ENCODE measurements at regions not wholly inside any gene's neighbourhood (a gene's known extent, or its start where the extent isn't known, plus 50 kb on each side); places are given as distances from the start of the nearest gene placed in this dataset.

- Histone ChIP-seq H3K36me3 (ENCODE audit: insufficient read depth, low read length) (no peaks in the 10 kb centered on the region), H2AFZ (ENCODE audit: low read length) (no peak overlapping the region), H3K4me3 (ENCODE audit: low read length, poor library complexity, severe bottlenecking) (no peak overlapping the region), H3K9me2 (replicated peaks; ENCODE audit: low read depth, low read length) (no peaks in the 10 kb centered on the region), H3K9ac (ENCODE audit: low read depth, low read length, poor library complexity, severe bottlenecking) (no peak overlapping the region), H3K4me2 (ENCODE audit: low read depth, low read length, poor library complexity, severe bottlenecking) (no peak overlapping the region), H3K4me1 (ENCODE audit: insufficient read depth, low read length, poor library complexity, severe bottlenecking) (no peaks in the 10 kb centered on the region), H4K20me1 (ENCODE audit: insufficient read depth, low read length, poor library complexity, severe bottlenecking) (no peaks in the 10 kb centered on the region), H3K9me3 (ENCODE audit: insufficient read depth, low read depth, low read length) (no peaks in the 10 kb centered on the region), H3K79me2 (ENCODE audit: insufficient read depth, low read length) (no peaks in the 10 kb centered on the region), H3K27me3 (ENCODE audit: insufficient read depth, low read length, poor library complexity, severe bottlenecking) (no peaks in the 10 kb centered on the region), H3F3A (ENCODE audit: low read depth) (no peaks in the 10 kb centered on the region)
- no peak for TF ChIP-seq EZH2phosphoT487 (IDR thresholded peaks at IDR 0.05; ENCODE audit: borderline replicate concordance)
Measured at GRCh38 chr6:37078814-37079213, 73.4 kb downstream of the FGD2 start.

DNA sequence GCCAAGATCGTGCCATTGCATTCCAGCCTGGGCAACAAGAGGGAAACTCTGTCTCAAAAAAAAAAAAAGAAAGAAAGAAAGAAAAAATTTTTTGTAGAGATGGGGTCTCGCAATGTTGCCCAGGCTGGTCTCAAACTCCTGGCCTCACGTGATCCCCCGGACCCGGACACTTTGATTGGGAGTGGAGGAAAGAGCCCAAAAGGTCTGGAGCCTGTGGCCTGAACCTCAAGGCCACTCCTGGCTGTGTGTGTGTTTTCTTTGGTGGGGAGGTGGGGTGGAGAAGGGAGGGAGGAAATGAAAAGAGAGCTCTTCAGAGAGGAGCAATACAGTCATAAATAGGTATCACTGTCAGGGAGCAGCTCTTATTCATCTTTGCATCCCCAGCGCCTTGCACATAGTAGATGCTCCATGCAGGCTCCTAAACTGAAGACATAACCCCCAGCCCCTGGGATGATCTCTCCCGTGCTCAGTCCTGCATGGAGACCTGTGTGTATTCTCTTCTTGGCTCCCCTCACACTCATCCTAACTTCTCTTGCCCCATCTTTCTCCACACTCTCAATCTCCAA is 75.7 kb downstream of the FGD2 start:
- Histone ChIP-seq H2AFZ (ENCODE audit: low read length) (no peak overlapping the region), H3K79me2 (ENCODE audit: insufficient read depth, low read length) (no peaks in the 10 kb centered on the region), H3F3A (ENCODE audit: low read depth) (no peaks in the 10 kb centered on the region), H3K9me2 (replicated peaks; ENCODE audit: low read depth, low read length) (no peaks in the 10 kb centered on the region), H3K4me1 (ENCODE audit: insufficient read depth, low read length, poor library complexity, severe bottlenecking) (no peaks in the 10 kb centered on the region), H3K36me3 (ENCODE audit: insufficient read depth, low read length) (no peaks in the 10 kb centered on the region), H4K20me1 (ENCODE audit: insufficient read depth, low read length, poor library complexity, severe bottlenecking) (no peaks in the 10 kb centered on the region), H3K4me2 (ENCODE audit: low read depth, low read length, poor library complexity, severe bottlenecking) (no peak overlapping the region), H3K4me3 (ENCODE audit: low read length, poor library complexity, severe bottlenecking) (no peak overlapping the region), H3K27me3 (ENCODE audit: insufficient read depth, low read length, poor library complexity, severe bottlenecking) (no peaks in the 10 kb centered on the region), H3K9me3 (ENCODE audit: insufficient read depth, low read depth, low read length) (no peaks in the 10 kb centered on the region), H3K9ac (ENCODE audit: low read depth, low read length, poor library complexity, severe bottlenecking) (no peak overlapping the region)
- TF ChIP-seq, protein P1, sequence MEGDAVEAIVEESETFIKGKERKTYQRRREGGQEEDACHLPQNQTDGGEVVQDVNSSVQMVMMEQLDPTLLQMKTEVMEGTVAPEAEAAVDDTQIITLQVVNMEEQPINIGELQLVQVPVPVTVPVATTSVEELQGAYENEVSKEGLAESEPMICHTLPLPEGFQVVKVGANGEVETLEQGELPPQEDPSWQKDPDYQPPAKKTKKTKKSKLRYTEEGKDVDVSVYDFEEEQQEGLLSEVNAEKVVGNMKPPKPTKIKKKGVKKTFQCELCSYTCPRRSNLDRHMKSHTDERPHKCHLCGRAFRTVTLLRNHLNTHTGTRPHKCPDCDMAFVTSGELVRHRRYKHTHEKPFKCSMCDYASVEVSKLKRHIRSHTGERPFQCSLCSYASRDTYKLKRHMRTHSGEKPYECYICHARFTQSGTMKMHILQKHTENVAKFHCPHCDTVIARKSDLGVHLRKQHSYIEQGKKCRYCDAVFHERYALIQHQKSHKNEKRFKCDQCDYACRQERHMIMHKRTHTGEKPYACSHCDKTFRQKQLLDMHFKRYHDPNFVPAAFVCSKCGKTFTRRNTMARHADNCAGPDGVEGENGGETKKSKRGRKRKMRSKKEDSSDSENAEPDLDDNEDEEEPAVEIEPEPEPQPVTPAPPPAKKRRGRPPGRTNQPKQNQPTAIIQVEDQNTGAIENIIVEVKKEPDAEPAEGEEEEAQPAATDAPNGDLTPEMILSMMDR (conservative IDR thresholded peaks at IDR 0.05; ENCODE audit: low read length) = no peak
- TF ChIP-seq EZH2phosphoT487 (IDR thresholded peaks at IDR 0.05; ENCODE audit: borderline replicate concordance) = no peak

DNA sequence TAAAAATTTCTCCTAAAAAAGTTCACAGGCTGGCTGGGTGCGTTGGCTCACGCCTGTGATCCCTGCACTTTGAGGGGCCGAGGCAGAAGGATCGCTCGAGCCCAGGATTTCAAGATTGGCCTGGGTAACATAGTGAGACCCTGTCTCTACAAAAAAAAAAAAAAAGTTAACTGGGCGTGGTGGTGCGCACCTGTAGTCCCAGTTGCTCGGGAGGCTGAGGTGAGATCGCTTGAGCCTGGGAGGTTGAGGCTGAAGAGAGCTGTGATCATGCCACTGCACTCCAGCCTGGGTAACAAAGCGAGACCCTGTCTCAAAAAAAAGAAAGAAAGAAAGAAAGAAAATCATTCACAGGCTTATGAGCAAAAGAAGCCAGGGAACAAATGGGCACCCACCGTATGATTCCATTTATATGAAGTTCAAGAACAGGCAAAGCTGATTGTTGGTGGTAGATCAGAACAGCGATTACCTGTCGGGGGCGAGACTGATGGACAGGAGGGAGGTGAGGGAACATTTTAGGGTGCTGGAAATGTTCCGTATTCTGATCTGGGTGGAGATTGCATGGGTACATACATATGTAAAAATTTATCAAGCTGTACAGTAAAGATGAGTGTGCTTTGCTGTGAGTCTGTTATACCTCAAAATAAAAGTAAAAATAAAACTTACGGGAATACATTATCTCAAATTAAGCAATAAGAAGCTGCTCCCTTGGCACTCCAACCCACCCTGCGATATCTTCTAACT is 77.1 kb downstream of the FGD2 start:
- no peaks in the 10 kb centered on the region for H3K9me3 ChIP-seq (ENCODE audit: insufficient read depth, low read depth, low read length)
- no peaks in the 10 kb centered on the region for H4K20me1 ChIP-seq (ENCODE audit: insufficient read depth, low read length, poor library complexity, severe bottlenecking)
- no peak overlapping the region for H3K4me2 ChIP-seq (ENCODE audit: low read depth, low read length, poor library complexity, severe bottlenecking)
- no peaks in the 10 kb centered on the region for H3K27me3 ChIP-seq (ENCODE audit: insufficient read depth, low read length, poor library complexity, severe bottlenecking)
- H3K9ac ChIP-seq (ENCODE audit: low read depth, low read length, poor library complexity, severe bottlenecking) = no peak overlapping the region
- H3K36me3 ChIP-seq (ENCODE audit: insufficient read depth, low read length) = no peaks in the 10 kb centered on the region
- no peaks in the 10 kb centered on the region for H3F3A ChIP-seq (ENCODE audit: low read depth)
- no peaks in the 10 kb centered on the region for H3K9me2 ChIP-seq (replicated peaks; ENCODE audit: low read depth, low read length)
- no peak overlapping the region for H3K4me3 ChIP-seq (ENCODE audit: low read length, poor library complexity, severe bottlenecking)
- no peaks in the 10 kb centered on the region for H3K4me1 ChIP-seq (ENCODE audit: insufficient read depth, low read length, poor library complexity, severe bottlenecking)
- H2AFZ ChIP-seq (ENCODE audit: low read length) = no peak overlapping the region
- TF ChIP-seq EZH2phosphoT487 (IDR thresholded peaks at IDR 0.05; ENCODE audit: borderline replicate concordance) = no peak
- TF ChIP-seq, protein P1 (conservative IDR thresholded peaks at IDR 0.05; ENCODE audit: low read length) = no peak
- H3K79me2 ChIP-seq (ENCODE audit: insufficient read depth, low read length) = no peaks in the 10 kb centered on the region

Measured in Loucy (cell line).